Spleen (tissue), 7 donors: ENCODE measurements at regions not wholly inside any gene's neighbourhood (a gene's known extent, or its start where the extent isn't known, plus 50 kb on each side); places are given as distances from the start of the nearest gene placed in this dataset.

Experiments used
- POLR2A ChIP-seq, 3 donors: fragments of 450-650 bp; IDR thresholded peaks; one replicate each; pipeline ENCODE4 v1.5.1; 2017; ENCODE audit warnings: antibody characterized with exemption in 3 of 3, mild to moderate bottlenecking in 1 of 3
- TF ChIP-seq, protein P1 (sequence below), 11 experiments: fragments of 200-600 bp in 7 of 11; fragments of 450-650 bp in 4 of 11; sonication (generic) in 4 of 11; IDR thresholded peaks in 8 of 11; conservative IDR thresholded peaks in 3 of 11; 1 replicate in 7 of 11; 2 replicates in 4 of 11; pipeline versions ENCODE4 v1.4.0 to v1.8.0; 2016 to 2021; ENCODE audit warnings: antibody characterized with exemption in 11 of 11, inconsistent platforms in 4 of 11, mild to moderate bottlenecking in 1 of 11
- donor health status: DM: no; HTN: no; CAD: no; lungs with moderate emphysema.
- donor health status: DM: no; HTN: no; CAD: no.
- donor health status: DM: no; HTN: no; CAD: no.

DNA sequence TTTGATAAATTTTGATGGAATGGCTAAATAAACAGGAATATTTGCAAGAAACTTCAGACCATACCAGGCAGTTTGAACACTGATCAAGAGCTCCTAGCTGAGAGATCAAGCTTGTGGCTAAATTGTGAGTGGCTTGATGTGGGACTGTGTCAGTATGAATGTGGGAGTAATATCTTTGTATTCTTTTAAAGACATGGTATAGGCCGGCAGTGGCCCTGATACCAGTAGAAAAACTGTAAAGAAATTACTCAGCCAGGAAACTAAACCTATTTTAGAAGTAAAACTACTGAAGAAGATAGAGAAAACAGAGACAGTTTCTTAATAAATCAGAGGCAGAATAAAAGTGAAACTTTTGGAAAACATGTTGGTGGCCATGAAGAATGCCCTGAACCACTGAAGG, 608.4 kb upstream of the SYNCRIP start:
- TF ChIP-seq, protein P1, sequence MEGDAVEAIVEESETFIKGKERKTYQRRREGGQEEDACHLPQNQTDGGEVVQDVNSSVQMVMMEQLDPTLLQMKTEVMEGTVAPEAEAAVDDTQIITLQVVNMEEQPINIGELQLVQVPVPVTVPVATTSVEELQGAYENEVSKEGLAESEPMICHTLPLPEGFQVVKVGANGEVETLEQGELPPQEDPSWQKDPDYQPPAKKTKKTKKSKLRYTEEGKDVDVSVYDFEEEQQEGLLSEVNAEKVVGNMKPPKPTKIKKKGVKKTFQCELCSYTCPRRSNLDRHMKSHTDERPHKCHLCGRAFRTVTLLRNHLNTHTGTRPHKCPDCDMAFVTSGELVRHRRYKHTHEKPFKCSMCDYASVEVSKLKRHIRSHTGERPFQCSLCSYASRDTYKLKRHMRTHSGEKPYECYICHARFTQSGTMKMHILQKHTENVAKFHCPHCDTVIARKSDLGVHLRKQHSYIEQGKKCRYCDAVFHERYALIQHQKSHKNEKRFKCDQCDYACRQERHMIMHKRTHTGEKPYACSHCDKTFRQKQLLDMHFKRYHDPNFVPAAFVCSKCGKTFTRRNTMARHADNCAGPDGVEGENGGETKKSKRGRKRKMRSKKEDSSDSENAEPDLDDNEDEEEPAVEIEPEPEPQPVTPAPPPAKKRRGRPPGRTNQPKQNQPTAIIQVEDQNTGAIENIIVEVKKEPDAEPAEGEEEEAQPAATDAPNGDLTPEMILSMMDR (IDR thresholded peaks at IDR 0.05 in 8 of 11, conservative IDR thresholded peaks at IDR 0.05 in 3 of 11) = no peak
- no peak for TF ChIP-seq POLR2A (IDR thresholded peaks at IDR 0.05)
